Left lung (tissue), 4 donors: ENCODE measurements at regions not wholly inside any gene's neighbourhood (a gene's known extent, or its start where the extent isn't known, plus 50 kb on each side); places are given as distances from the start of the nearest gene placed in this dataset.

ENCODE experiments used
- ATAC-seq: fragments of 200-7000 bp; cut with Tn5 transposase; one replicate; pipeline ENCODE4 v1.9.1; 2020; ENCODE audit warnings: moderate library complexity
- DNase-seq, 4 donors: peaks; one replicate each; pipeline ENCODE4 v3.0.0-alpha.2; 2013 to 2020
- H3K27ac ChIP-seq, 2 donors: fragments of 200-600 bp; sonication (generic) in 1 of 2; one replicate each; pipeline versions ENCODE4 v1.5.0 to v1.8.0; 2020 to 2021
- H3K27me3 ChIP-seq, 2 donors: fragments of 200-600 bp; sonication (generic) in 1 of 2; one replicate each; pipeline versions ENCODE4 v1.5.0 to v1.8.0; 2020 to 2021
- H3K36me3 ChIP-seq, 2 donors: fragments of 200-600 bp; sonication (generic) in 1 of 2; one replicate each; pipeline versions ENCODE4 v1.5.0 to v1.8.0; 2020 to 2021
- H3K4me1 ChIP-seq, 2 donors: fragments of 200-600 bp; one replicate each; pipeline ENCODE4 v1.8.0; 2021
- H3K4me3 ChIP-seq, 2 donors: fragments of 200-600 bp; sonication (generic) in 1 of 2; one replicate each; pipeline versions ENCODE4 v1.5.0 to v1.8.0; 2020 to 2021; ENCODE audit warnings: mild to moderate bottlenecking in 1 of 2
- H3K9me3 ChIP-seq, 2 donors: fragments of 200-600 bp; sonication (generic) in 1 of 2; one replicate each; pipeline versions ENCODE4 v1.5.0 to v1.8.0; 2020 to 2021
- intact Hi-C, 2 donors: fragments of 100-400 bp; cut with DNase I; formaldehyde crosslinking; loops; one replicate each; pipeline versions ENCODE4 v1.11.2 to v1.14.2; 2022
- TF ChIP-seq, protein P1 (sequence below), 2 donors: fragments of 200-600 bp; sonication (generic) in 1 of 2; IDR thresholded peaks; one replicate each; pipeline versions ENCODE4 v1.5.0 to v1.8.0; 2021; ENCODE audit warnings: antibody characterized with exemption in 2 of 2
- donor health status: DM: no; HTN: yes; CAD: no.
- donor health status: DM: no; HTN: no; CAD: no.

DNA sequence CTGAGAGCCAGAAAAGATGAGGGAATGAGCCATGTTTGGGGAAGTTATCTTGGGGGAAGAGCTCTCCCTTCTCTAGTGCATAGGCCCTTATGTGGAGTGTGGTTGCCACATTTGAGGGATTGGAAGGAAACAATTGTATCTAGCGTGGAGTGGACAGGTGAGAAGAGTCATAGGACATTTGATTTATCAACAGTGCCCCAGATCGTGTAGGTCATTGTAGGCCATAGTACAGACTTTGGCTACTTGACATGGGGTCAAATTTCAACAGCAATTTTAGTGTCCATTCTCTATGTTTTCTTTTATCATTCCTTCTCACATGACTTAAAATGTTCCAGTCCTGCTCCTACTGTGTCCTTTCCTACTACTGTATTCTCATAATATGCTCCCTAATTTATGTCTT, 1182.8 kb downstream of the SORCS1 start:
- ATAC-seq (no peak), DNase-seq (no peak)
- no peak overlapping the region for H3K4me3 ChIP-seq
- H3K4me1 ChIP-seq = no peaks in the 10 kb centered on the region
- H3K36me3 ChIP-seq = no peaks in the 10 kb centered on the region
- TF ChIP-seq, protein P1, sequence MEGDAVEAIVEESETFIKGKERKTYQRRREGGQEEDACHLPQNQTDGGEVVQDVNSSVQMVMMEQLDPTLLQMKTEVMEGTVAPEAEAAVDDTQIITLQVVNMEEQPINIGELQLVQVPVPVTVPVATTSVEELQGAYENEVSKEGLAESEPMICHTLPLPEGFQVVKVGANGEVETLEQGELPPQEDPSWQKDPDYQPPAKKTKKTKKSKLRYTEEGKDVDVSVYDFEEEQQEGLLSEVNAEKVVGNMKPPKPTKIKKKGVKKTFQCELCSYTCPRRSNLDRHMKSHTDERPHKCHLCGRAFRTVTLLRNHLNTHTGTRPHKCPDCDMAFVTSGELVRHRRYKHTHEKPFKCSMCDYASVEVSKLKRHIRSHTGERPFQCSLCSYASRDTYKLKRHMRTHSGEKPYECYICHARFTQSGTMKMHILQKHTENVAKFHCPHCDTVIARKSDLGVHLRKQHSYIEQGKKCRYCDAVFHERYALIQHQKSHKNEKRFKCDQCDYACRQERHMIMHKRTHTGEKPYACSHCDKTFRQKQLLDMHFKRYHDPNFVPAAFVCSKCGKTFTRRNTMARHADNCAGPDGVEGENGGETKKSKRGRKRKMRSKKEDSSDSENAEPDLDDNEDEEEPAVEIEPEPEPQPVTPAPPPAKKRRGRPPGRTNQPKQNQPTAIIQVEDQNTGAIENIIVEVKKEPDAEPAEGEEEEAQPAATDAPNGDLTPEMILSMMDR (IDR thresholded peaks at IDR 0.05) = no peak
- H3K9me3 ChIP-seq = no peaks in the 10 kb centered on the region
- no peak overlapping the region for H3K27ac ChIP-seq
- intact Hi-C loops = no loop called here
- H3K27me3 ChIP-seq = no peaks in the 10 kb centered on the region

DNA sequence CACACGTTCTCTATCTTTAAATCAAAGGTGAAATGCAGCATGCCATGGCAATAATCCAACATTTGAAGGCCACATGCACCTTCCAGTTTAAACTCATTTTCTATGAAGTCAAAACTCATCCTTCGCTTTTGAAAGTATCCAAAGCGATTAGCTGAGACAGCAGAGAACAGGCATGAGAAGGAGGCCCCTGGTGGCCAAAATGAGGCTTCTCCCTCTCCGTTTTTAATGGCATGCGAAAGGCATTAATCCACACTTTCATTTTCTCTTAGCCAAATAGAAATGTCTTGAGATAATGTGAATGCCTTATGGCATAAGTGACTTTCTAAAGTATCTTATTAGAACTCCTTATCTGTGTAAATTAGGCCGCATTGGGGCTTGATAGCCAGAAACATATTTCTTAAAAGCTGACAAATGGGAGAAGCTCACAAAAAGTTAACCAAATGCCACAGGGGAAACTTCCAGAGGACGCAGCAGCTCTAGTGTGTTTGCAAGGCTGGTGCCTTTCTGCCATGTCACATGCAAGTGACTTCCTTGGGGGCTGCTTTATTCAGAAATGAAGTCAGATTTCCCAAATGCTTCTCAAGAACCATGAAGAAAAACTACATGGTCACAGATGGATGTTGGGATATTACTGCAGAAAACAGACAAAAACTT, 1189.6 kb downstream of the SORCS1 start:
- intact Hi-C loops = no loop called here
- no peak overlapping the region for H3K27ac ChIP-seq

DNA sequence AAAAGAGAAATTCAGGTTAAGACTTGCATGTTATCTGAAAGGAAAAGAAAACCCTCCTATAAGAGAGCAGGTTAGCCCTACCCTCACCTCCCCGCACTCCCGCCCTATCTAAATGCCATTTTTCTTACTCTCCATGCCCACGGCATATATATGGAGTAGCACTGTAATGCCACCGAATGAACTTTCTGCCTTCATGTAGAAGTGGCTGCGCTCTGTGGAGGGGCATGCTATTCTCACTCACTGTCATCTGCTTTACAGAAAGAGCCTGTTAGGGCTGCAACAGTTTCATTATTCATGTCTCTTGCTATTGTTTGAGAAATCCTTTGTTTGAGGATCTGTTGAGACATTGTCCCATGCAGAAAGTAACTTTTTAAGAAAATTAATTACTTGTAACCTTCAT, 1190.6 kb downstream of the SORCS1 start:
- DNase-seq = no peak
- H3K9me3 ChIP-seq = no peaks in the 10 kb centered on the region
- H3K27me3 ChIP-seq = no peaks in the 10 kb centered on the region
- no peaks in the 10 kb centered on the region for H3K36me3 ChIP-seq
- intact Hi-C loops = no loop called here
- TF ChIP-seq, protein P1 (IDR thresholded peaks at IDR 0.05) = no peak
- H3K4me1 ChIP-seq = no peaks in the 10 kb centered on the region
- no peak overlapping the region for H3K4me3 ChIP-seq
- H3K27ac ChIP-seq = no peak overlapping the region
- no peak for ATAC-seq

More for the DNA sequence above, 1189.6 kb downstream of the SORCS1 start:
- ATAC-seq (peak; percentile 81), DNase-seq (peak in 1 of 4 donors; percentile 49)
- Histone ChIP-seq H3K36me3 (no peaks in the 10 kb centered on the region), H3K4me3 (no peak overlapping the region), H3K27me3 (no peaks in the 10 kb centered on the region), H3K9me3 (no peaks in the 10 kb centered on the region), H3K4me1 (no peaks in the 10 kb centered on the region)
- TF ChIP-seq, protein P1 (IDR thresholded peaks at IDR 0.05) = peak; percentile 49 to 62

DNA sequence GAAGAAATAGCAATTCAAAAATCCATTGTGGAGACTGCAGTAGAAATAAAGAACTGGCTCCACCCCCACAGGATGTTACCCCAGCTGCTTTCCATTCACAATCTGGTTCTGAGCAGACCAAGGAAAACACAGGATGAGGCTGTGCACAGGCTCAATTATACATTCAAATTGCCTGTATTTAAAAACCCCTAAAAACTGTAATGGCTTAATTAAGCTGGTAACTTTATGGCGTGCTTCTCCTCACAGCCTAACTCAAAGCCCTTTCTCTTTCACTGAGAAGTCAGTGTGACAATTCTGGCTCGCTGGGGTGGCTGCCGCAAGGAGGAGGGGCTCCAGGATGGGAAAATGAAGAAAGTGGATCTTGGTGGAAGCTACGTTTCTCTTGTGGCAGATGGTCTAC, 1191.1 kb downstream of the SORCS1 start:
- Histone ChIP-seq H3K9me3 (no peaks in the 10 kb centered on the region), H3K27ac (no peak overlapping the region), H3K36me3 (no peaks in the 10 kb centered on the region), H3K4me1 (no peaks in the 10 kb centered on the region), H3K27me3 (no peaks in the 10 kb centered on the region), H3K4me3 (no peak overlapping the region)
- ATAC-seq (no peak), DNase-seq (peak in 1 of 4 donors; percentile 45)
- TF ChIP-seq, protein P1 (IDR thresholded peaks at IDR 0.05) = no peak
- intact Hi-C loops = no loop called here

DNA sequence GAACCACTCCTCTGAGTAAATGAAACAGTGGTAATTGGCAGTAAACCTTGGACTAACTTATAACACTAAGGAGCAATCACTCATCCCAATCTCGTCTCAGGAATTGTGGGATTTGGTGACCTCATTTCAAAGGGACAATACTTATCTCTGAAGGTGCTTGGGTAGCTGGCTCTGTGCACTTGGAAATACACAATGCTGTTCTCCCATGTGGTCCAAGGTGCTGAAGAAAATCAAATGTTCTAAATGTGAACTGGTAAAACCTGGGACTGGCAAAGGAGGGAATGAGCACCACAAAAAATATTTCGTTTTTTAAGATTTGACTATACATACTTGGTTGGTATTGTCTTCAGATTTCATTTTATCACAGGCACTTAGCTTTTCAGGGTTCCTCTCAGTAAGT, 1193.0 kb downstream of the SORCS1 start:
- TF ChIP-seq, protein P1 (IDR thresholded peaks at IDR 0.05) = no peak
- Histone ChIP-seq H3K27ac (no peak overlapping the region), H3K4me3 (no peak overlapping the region), H3K36me3 (no peaks in the 10 kb centered on the region), H3K27me3 (no peaks in the 10 kb centered on the region), H3K4me1 (no peaks in the 10 kb centered on the region), H3K9me3 (no peaks in the 10 kb centered on the region)
- no peak for DNase-seq
- intact Hi-C loops = no loop called here
- ATAC-seq = no peak
